Islet precursor cell (in vitro differentiated cells): ENCODE measurements at regions not wholly inside any gene's neighbourhood (a gene's known extent, or its start where the extent isn't known, plus 50 kb on each side); places are given as distances from the start of the nearest gene placed in this dataset.
A peak's percentile ranks its signal among the peaks of the same experiment; 100 is the strongest.

Experiments
- DNase-seq: peaks from one replicate; pipeline ENCODE4 v3.0.0-alpha.2; 2018

DNA sequence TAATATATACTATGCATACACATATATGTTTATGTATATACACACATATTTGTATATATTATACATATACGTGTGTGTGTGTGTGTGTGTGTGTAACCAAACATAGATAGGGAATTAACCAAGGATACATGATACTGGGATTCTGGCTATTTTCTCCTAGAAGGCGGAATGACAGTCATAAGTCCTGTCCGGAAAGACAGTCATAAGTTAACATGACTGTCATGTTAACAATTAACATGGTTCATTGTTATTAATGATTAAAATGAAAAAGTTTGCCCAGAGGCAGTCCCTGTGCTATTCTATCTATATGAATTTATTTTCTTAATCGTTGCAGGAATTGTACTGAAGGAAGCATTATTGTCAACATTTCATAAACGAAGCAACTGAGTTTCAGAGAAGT is 450.7 kb upstream of the NXPH2 start:
- DNase-seq, result no peak

- DNase-seq, result no peak
These were observed 448.1 kb upstream of the NXPH2 start for GRCh38 chr2:139228276-139228675.

- no peak for DNase-seq
These were observed 445.8 kb upstream of the NXPH2 start for GRCh38 chr2:139225961-139226360.

- no peak for DNase-seq
These were observed 438.0 kb upstream of the NXPH2 start for GRCh38 chr2:139218181-139218580.

DNA sequence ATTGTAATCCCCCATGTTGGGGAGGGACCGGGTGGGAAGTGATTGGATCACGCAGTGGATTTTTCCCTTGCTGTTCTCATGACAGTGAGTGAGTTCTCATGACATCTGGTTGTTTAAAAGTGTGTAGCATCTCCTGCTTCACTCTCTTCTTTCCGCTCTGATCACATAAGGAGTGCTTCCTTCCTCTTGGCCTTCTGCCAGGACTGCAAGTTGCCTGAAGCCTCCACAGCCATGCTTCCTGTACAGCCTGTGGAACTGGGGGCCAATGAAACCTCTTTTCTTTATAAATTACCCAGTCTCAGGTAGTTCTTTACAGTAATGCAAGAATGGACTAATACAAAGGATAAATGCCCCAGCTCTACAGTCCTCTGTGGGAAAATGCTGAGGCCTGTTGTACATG is 437.5 kb upstream of the NXPH2 start:
- no peak for DNase-seq

- no peak for DNase-seq
These were observed 436.2 kb upstream of the NXPH2 start for GRCh38 chr2:139216435-139216834.

GRCh38 chr2:139214801-139215200 is 434.6 kb upstream of the NXPH2 start:
- DNase-seq, result no peak

DNA sequence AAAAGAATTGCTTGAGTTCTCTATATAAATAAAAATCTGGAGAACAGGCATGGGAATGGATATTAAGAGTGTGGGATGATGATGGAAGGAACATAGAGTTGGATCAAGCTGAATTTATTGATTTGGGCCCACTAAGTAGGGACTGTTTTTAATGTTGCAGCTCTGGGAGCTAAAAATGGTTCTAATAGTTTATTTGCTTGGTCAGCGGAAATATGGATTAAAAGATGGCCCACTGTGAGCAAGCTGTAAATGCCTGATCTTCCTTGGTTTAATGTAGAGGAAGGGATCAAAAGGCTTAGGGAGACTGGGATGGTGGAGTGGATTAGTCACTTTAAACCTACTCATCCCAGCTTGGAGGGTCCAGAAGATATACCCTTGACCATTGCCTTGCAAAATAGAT is 429.4 kb upstream of the NXPH2 start:
- DNase-seq, result no peak

DNA sequence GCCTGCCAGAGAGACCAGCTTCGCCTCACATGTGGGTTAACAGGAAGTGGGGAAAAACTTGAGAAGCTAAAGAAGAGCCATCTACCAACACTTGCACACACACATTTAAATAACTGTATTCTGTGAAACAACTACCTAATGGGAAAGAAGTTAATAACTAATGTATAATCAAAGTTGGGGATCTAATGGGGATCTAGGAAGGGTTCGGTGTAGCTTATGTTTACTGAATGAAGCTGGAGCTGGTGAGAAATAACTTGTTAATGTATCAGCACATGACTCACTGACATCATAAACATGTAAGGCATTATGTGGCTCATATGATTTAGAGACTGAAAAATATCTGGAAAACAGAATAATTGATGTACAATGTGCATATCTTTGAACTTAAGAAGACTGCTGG is 421.3 kb upstream of the NXPH2 start:
- DNase-seq, result no peak

DNA sequence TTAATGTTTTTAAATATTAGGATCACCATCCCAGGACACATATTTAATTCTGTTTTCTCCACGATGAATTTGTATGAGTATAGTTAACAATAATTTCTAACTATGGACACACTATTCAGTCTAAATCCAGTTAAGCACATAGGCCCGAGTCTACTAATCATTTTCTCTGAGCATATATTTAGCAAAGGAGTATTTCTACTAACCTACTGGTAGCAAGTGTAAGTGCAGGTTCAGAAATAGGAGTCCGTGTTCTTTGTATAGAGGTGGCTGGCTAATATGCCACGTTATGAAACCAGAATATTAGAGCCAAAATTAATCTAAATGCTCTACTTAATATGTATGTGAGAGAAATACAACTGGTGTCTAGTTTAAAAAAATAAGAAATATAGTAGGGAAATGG is 416.6 kb upstream of the NXPH2 start:
- no peak for DNase-seq

DNA sequence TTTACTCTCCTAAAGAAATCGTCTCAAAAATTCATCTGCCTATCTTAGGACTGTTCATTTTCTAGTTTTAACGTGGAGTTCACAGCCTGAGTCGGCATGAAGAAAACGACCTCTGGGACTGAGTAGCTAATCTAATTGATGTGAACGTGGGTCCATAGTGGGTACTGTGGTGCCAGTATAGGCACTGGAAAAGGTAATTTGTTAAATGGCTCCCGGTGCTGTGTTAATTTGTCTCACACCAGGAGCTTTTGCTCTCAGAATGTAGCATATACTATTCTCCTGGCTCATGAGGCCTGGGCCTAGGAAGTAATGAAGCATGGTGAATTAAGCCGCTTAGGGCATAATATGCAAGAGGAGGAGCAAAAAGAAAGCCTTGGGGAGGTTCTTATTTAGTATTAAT is 414.4 kb upstream of the NXPH2 start:
- no peak for DNase-seq

DNA sequence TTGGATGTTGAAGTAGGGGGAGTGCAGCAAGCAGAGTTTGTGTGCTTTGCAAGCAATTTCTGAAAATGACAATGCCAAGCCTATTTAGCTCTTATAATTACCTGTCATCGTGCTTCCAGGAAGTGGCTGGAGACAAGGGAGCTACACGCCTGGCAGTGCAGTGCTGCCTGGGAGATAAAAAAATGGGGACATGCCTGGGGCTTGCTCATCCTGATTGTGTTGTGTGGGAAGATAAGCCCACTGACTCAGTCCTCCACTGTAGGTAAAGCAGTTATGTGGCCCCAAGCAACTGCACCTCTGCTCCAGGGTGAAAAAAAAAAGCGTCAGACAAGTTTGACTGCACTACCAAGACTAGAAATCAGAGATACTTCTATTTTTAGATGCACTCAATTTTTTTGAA is 396.9 kb upstream of the NXPH2 start:
- DNase-seq, result peak; percentile 76

- no peak for DNase-seq
These were observed 395.3 kb upstream of the NXPH2 start for GRCh38 chr2:139175510-139175909.

GRCh38 chr2:139170406-139170805 is 390.2 kb upstream of the NXPH2 start:
- DNase-seq, result no peak

DNA sequence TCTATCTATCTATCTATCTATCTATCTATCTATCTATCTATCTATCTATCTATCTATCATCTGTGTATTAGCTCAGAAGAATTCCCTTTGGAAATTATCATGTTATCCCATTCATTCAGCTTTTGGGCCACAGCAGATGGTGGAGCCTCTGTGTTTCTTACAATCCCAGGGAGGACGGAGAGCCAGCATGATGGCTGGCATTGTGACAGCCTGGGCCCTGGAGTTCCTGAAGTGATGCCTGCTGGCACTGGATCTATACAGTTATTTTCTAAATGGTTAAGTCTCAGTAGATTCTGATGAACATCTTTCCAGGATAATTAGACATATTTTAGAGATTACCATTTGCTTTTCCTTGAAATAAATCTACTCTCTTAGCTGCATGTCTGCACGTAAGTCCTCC is 385.4 kb upstream of the NXPH2 start:
- no peak for DNase-seq

- DNase-seq, result no peak
These were observed 384.9 kb upstream of the NXPH2 start for GRCh38 chr2:139165041-139165440.

DNA sequence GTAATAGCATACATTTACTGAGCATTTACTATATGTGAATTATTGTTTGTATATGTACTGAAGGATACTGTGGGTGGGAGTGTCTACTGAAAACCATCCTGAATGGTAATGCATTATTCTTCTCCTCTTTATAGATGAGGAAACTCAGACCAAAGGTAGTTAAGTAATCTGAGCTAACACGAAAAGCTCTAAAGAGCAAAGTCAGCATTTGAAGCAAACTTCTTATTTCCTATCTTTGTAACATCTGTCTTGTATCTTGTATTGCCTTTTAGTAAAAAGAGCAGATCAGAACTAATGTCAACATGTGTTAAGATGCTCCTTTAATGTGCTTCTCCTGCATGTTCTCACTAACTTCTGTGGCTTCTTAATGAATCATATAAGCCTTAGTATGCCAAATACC is 382.8 kb upstream of the NXPH2 start:
- DNase-seq, result no peak

GRCh38 chr2:139162456-139162855 is 382.3 kb upstream of the NXPH2 start:
- DNase-seq, result no peak

- no peak for DNase-seq
These were observed 380.6 kb upstream of the NXPH2 start for GRCh38 chr2:139160836-139161235.

DNA sequence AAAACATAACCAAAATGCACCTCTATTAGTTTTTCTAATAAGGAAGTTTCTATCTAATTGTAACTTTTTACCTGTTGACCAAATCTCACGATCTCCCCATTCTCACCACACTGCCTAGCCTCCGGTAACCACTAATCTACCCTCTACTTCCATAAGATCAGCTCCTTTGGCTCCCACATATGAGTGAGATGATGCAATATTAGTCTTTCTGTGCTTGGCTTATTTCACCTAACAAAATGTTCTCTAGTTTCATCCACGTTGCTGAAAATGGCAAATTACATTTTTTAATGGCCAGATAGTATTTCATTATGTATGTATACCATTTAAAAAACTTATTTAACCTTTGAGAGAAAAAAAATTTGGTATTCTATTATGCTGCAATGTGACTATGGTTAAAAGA is 379.0 kb upstream of the NXPH2 start:
- DNase-seq, result no peak

DNA sequence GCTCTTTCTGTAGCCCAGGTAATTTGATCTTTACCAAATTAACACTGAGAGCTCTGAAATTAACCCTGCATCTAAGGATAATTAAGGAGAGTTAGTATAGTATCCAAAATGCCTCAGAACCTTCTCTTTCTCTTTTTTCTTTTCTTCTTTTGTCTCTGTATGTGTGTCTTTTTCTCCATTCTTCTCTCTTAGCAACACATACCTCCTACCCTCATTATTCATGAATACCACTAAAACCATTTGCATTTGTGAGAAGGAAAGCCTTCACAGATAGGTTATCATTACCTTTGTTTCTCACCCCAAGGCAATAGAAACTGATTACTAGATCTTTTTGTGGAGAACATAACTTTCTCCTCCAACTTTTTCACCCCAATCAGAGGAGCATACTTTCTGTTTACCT is 376.5 kb upstream of the NXPH2 start:
- DNase-seq, result no peak

GRCh38 chr2:139155991-139156390 is 375.8 kb upstream of the NXPH2 start:
- DNase-seq, result no peak

GRCh38 chr2:139142252-139142880 is 362.2 kb upstream of the NXPH2 start:
- no peak for DNase-seq

DNA sequence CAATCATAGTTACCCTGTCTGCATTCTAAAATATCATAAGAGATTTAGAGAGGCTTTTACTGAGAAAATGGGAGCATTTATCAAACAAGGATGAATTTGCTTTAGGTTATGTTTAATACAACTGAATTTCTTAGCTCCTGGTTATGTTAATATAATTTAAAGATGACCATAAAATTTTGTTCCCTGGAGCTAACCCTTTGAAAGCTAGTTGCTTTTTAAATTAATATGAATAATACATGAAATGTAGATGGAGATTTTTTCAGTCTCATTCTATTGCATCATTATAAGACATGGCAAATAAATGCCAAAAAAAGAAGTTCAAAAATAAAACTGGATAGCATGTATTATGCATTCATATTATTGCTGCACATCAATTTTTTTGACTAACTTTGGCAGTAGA is 344.1 kb upstream of the NXPH2 start:
- DNase-seq, result no peak

DNA sequence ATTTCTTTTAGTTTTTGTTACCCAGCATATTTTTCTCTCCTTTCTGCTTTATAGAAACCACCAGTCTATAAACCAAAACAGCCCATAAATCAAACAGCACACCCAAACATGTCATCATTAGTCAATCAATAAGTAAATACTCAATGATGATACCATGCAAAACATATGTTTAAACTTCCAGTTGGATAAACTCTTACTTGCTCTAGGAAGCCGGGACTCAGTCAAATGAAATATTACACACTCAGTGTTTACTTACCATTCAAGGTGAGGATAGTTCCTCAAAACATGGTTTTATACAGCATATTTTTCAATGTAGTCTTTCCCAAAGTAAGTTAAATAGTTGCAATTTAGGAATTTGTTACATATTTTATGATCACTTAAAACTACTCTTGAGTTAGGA is 343.6 kb upstream of the NXPH2 start:
- no peak for DNase-seq

DNA sequence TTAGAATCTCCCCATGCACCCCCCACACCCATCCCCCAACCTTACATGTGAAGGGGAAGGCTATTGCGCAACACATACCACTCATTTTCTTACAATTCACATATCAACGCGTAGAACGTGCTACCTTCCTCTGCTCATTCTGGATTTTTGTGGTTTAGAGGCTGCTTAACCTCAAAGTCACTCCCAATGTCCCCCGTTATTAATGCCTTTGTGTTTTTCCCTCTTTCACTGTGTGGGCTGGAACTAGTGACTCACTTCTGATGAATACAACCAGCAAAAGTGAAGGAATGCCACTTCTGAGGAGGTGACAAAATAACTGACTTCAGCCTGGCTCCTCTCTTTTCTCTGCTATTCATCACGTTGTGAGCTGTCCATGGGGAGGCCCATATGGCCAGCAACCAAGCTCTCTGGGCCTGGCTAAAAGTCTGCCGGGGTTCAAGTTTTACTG is 342.5 kb upstream of the NXPH2 start:
- DNase-seq, result peak; percentile 79
